GM12872 (cell line): ENCODE measurements at regions not wholly inside any gene's neighbourhood (a gene's known extent, or its start where the extent isn't known, plus 50 kb on each side); places are given as distances from the start of the nearest gene placed in this dataset.

ENCODE experiments used
- TF ChIP-seq, protein P1 (sequence below): IDR thresholded peaks from 3 replicates; pipeline ENCODE4 v1.5.1; 2011; ENCODE audit warnings: low read depth, mild to moderate bottlenecking, low read length, moderate library complexity; ENCODE audit not compliant: insufficient read depth

DNA sequence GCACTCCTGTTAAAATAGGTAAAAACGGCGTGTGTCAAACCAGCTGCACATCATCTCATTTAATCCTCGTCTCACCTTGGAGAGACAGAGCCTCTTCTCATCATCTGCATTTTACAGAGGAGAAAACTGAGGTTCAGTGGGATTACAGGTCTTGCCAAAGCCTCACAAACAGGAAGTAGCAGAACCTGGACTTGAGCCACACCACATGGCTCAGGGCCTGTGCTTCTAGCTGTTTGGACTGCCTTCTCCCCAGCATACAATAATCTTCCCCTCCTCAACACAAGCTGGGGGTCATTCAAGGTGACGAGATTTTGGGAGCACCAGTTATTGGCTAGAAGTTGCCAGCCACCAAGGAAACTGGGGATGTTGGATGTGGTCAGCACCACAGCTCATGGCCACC, 167.9 kb upstream of the ZC3H12A start:
- TF ChIP-seq, protein P1, sequence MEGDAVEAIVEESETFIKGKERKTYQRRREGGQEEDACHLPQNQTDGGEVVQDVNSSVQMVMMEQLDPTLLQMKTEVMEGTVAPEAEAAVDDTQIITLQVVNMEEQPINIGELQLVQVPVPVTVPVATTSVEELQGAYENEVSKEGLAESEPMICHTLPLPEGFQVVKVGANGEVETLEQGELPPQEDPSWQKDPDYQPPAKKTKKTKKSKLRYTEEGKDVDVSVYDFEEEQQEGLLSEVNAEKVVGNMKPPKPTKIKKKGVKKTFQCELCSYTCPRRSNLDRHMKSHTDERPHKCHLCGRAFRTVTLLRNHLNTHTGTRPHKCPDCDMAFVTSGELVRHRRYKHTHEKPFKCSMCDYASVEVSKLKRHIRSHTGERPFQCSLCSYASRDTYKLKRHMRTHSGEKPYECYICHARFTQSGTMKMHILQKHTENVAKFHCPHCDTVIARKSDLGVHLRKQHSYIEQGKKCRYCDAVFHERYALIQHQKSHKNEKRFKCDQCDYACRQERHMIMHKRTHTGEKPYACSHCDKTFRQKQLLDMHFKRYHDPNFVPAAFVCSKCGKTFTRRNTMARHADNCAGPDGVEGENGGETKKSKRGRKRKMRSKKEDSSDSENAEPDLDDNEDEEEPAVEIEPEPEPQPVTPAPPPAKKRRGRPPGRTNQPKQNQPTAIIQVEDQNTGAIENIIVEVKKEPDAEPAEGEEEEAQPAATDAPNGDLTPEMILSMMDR: no peak

DNA sequence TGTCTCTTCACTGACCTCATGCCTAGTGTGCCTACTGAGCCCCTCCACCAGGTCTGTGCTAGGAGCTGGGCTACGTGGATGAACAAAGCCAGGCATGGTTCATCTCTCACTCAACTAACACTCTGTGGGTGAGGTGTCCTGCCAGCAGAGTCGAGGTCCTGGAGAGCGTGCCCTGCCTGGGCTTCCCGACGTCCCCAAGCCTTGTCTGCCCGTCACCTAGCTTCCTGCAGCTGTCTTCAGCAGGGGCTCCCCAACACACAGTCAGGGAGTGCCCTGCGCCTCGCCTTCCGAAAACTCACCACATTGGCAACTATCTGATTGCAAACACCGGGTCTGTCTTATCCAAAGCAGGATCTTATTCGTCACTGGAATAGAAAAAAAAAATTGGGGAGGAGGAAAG, 167.5 kb upstream of the ZC3H12A start:
- TF ChIP-seq, protein P1: no peak

DNA sequence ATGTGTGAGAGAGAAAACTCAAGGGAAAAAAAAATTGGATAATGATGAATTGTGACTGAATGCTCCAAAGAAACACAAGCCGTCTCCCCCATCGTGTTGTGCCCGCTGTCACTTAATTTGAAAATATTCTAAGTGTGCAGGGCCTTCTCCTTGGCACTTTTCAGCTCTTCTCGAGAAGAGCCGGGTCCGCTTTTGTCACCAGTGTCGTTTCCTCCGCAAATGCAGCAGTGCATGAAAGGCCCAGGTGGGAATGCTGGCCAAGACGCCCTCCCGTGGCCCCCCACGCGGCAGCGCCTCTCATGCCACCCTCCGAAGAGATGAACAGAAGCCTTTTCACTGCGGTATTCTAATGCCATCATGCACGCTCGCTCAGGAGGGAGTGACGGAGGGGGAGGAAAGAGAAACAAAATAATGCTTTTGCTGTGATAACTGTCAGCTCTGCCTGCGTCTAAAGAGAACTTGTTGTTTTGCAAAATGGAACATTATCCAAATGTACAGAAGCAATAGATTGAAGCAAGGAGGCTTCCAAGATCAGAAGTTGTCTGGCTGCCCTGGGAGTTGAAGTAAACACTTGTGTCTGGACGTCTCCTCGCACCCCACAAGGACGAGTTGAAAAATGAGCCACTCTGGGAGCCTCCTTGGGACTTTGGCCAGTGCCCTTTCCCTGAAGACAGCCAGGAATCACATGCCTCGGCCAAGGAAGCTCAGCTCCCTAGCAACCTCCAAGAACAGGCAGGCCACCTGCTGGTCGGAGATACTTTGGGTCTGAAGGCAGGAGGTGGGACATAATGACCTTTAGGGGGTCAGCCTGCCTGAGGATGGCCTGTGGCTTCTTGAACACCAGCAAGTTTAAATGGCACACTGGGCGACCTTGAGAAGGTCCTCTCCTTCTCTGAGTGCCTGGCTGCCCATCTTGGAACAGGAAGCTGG, 166.1 kb upstream of the ZC3H12A start:
- TF ChIP-seq, protein P1: no peak; the same call in 2 of the 3 replicates

DNA sequence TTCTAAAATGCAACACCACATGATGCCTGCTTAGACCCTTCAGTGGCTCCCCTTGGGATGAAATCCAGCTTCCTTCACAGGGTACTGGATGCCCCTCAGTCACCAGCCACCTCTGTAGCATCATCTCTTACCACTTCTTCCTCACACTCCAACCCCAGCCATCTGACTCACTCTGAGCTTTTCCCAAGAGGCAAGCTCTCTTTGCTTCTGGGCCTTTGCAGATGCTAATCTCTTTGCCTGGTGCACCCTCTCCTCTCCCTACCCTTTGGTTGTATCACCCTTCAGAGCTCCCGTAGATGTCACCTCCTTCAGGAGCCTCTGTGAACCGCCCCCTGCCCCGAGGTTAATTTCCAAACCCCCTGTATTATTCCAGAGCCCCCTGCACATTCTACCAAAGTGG, 164.8 kb upstream of the ZC3H12A start:
- TF ChIP-seq, protein P1: no peak

DNA sequence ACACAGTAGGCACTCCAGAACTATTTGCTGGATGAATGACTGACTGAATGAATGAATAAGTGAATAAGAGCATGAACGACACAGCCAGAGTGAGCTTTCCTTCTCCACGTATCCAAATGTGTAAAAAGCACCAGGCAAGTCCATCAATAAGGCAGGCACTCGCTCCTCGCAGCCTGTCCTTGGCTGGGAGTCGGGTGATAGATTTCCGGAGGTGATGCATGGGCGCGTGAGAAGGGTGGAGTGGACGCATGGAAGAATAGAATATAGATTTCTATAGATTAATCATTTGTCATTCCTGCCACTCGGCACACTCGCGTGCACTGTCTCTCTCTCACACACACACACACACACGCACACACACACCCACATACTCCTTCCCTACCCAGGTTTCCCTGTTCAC, 164.3 kb upstream of the ZC3H12A start:
- TF ChIP-seq, protein P1: no peak

DNA sequence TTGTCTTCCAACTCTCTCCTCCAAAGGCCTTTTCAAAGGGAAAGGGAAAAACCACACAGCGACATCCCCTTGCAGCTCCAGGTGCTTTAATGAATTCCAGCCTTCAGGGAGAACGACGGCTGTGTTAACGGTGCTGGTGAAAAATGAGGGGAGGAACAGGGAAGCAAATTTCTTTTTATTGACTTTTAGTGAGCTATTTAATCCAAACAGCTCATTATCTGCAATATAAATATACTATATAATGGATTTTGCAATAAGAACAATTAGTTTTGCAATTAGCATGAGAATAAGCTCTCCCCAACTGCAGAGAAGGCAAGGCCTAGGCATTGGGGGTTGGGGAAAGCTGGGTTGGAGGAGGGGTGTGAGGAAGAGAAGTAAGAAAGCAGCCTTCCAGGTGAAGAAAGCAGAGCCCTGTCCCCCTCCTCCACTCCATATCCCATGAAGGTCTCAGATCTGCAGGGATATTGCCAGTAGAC, 159.0 kb upstream of the ZC3H12A start:
- TF ChIP-seq, protein P1: no peak

DNA sequence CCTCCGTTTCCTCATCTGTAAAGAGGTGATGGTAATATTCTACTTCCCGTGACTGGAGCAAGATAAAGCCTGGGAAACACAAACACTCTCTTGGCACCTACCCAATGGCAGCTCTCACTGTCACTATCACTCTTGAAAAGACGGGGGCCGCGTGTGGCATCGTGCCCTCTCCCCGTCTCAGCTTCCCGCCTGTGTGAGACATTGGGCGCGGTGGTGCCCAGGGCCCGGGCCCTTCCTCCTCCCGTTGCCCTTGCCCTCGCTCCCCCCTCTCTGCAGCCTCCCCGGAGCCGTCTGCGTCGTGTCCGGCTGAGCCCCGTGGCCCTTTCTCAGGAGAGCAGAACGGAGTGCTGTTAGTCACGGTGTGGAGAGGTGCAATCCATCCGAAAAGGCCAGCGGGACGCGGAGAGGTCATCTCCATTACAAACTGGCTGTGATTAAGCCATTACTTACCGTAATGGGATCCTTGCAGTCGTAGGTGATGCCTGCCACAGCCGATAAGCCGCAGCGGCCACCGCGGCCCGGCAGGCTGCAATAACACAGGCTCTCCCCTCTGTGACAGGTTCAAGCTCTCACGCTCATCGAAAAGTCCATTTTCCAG, 156.4 kb upstream of the ZC3H12A start:
- TF ChIP-seq, protein P1: no peak
